HG03571 (cell line): ENCODE measurements at regions not wholly inside any gene's neighbourhood (a gene's known extent, or its start where the extent isn't known, plus 50 kb on each side); places are given as distances from the start of the nearest gene placed in this dataset.
"Not testable (repeated sequence)": the region's sequence is repeated elsewhere in the genome, so short reads cannot be mapped to it uniquely, and the experiment has no call there.

Experiments
- ATAC-seq: cut with Tn5 transposase; IDR thresholded peaks from one replicate; pipeline ENCODE4 v1.9.1; 2021; ENCODE audit not compliant: unreplicated experiment

DNA sequence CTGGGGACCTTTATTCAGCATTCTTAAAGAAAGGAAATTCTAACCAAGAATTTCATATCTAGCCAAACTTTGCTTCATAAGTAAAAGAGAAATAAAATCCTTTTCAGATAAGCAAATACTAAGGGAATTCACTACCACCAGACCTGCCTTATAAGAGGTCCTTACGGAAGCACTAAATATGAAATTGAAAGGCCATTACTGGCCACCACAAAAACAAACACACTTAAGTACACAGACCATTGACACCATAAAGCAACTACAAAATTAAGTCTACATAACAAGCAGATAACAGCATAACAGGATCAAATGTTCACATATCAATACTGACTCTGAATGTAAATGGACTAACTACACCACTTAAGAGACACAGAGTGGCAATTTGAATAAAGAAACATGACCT is 361.4 kb upstream of the POU5F2 start:
- no peak for ATAC-seq

DNA sequence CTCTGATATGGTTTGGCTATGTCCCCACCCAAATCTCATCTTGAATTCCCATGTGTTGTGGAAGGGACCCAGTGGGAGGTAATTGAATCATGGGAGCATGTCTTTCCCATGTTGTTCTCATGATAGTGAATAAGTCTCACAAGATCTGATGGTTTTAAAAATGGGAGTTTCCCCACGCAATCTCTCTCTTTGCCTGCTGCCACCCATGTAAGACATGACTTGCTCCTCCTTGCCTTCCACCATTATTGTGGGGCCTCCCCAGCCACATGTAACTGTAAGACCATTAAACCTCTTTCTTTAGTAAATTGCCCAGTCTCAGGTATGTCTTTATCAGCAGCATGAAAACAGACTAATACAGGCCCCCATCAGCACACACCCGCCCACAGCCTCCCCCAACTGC is 356.0 kb upstream of the POU5F2 start:
- not testable (repeated sequence) for ATAC-seq

DNA sequence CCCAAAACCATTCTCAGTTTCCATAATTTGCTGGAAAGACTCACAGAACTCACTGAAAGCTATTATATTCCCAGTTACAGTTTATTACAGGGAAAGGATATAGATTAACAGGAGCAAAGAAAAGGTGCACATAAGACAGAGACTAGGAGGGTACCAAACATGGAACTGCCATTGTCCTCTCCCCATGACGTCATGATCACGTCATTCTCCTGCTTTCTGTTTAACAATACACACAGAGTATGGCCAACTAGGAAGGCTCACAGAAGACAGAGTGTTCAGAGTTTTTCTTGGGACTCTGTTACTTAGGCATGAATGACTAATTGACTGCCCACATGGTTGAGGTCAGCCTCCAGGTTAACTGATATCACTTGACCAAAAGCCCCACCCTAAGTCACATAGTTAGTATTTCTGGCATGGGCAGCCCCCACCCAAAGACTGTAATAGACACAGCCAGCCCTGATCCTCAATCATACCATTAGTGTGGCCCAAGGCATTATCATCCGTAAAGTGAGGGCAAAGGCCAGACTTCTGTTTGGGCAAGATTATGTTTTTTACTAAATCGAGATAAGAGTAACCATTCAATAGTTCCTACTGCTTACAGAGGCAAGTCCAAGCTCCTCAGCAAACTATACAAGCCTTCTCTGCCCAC is 353.5 kb upstream of the POU5F2 start:
- no peak for ATAC-seq

DNA sequence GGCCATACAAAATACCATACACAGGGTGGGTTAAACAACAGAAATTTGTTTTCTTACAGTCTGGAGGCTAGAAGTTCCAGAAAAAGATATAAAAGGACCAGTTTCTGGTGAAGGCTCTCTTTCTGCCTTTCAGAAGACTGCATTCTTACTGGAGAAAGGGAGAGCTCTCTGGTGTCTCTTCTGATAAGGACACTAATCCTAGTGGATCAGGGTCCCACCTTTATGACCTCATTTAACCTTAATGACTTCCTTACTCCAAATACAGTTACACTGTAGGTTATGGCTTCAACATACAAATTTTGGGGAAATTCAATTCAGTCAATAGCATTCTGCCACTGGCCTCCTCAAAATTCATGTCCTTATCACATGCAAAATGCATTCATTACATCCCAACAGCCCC is 351.9 kb upstream of the POU5F2 start:
- no peak for ATAC-seq

DNA sequence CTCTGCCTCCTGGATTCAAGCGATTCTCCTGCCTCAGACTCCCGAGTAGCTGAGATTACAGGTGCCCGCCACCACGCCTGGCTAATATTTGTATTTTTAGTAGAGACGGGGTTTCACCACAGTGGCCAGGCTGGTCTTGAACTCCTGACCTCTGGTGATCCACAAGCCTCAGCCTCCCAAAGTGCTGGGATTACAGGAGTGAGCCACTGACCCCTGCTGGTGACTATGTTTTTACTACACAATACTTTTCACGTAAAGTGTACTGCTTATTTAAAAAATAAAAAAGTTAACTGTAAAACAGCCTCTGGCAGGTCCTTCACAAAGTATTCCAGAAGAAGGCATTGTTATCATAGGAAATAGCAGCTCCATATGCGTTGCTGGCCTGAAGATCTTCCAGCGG is 345.2 kb upstream of the POU5F2 start:
- ATAC-seq: not testable (repeated sequence)

DNA sequence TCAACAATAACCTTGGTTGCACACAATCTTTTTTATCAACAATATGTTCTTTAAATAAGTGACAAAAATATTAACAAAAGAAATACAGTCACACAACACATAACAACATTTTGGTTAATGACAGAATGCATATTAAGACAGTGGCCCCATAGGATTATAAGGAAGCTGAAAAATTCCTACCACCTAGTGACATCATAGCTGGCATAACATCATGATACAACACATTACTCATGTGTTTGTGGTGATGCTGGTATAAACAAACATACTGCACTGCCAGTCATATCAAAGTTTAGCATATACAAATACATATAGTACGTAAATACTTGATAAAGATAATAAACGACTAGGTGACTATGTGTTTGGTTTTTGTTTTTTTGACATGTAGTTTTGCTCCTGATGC is 344.8 kb upstream of the POU5F2 start:
- ATAC-seq: no peak

DNA sequence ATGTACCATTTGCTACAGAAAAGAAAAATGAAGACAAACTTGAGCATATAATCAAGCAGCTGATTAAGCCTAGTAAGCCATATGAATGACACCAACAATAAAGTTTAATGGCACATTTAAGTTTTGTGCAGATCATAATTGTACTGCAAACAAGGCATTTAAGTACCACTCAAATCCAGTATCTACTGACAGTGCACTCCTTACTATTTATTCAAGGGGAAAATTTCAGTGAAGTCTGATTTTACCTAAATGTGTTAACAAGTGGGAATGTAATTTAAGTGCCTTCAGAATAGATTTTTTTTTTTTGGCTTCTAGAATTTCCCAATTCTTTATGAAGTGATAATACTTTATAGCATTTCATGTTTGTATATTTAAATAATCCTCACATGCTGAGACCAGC is 341.0 kb upstream of the POU5F2 start:
- ATAC-seq: no peak

DNA sequence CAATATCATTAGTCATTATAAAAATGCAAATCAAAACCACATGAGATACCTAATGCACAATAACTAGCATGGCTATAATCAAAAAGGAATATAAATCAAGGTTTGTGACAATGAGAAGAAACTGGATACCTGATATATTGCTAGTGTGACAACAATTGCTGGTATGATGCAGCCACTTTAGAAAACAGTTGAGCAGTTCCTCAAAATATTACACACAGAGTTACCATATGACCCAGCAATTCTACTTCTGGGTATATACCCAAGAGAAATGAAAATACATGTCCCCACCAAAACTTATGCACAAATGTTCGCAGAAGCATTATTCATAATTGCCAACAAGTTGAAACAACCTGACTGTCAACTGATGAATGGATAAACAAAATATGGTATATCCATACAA is 339.7 kb upstream of the POU5F2 start:
- ATAC-seq: no peak

DNA sequence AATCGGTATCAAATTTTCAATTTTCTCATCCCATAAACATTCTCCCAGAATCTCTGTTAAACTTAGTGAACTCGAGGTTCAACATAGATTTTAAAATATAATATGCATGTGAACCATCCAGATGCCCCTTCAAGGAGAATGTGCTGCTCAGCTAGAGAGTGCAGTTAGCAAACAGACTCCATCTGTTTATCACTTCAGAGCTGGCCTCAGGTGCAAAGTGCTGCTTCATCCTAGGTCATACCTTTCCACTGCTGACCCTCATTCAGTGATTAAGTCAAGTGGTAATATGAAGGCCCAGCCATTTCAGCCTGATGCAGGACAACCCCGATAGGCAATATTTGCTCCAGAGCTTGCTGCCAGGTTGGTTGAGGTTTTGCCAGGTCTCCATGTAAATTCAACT is 339.0 kb upstream of the POU5F2 start:
- no peak for ATAC-seq

DNA sequence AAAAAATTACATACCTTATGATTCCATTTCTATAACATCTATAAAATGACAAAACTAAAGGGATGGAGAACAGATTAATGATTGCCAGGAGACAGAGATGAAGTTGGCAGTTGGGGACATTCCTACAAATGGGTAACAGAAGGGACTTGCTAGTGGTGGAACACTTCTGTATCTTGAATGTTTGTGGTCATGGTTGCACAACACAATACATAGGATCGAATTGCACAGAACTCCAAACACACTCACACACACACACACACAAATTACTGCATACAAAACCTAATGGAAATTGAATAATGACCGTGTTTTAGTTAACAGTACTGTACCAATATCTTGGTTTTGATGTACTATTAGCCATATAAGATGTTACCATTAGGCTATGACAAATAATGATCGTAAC is 330.7 kb upstream of the POU5F2 start:
- no peak for ATAC-seq

DNA sequence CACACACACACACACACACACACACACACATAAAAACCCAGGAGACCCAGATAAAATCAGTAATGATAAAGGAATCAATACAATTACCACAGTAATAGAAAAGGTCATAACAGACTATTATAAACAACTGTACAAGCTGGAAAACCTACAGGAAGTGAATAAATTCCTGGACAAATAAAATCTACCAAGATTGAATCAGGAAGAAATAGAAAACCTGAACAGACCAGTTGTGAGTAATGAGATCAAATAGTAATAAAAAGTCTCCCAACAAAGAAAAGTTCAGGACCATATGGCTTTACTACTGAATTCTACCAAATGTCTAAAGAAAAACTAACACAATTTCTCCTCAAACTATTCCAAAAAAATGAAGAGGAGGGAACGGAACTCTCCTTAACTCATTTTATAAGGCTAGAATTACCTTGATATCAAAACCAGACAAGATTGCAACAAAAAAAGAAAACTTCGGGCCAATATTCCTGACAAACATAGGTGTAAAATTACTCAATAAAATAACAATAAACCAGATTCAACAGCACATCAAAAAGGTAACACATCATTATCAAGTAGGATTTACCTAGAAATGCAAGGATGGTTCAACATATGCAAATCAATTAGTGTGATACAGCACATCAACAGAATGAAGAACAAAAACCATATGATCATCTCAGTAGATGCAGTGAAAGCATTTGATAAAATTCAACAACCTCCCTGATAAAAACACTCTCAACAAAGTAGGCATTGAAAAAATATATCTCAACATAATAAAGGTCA is 325.2 kb upstream of the POU5F2 start:
- no peak for ATAC-seq

DNA sequence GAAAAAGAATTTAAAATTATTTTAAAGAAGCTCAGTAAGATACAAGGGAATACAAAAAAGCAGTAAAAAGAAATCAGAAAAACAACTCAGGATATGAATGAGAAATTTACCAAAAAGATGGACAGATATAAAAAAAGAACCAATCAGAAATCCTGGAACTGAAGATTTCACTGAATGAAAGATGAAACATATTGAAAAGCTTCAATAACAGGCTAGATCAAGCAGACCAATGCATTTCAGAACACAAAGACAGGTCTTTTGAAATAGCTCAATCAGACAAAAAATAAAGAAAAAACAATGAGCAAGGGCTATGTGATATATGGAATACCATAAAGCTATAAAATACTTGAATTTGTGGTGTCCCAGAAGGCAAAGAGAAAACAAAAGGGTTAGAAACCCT is 322.6 kb upstream of the POU5F2 start:
- no peak for ATAC-seq

DNA sequence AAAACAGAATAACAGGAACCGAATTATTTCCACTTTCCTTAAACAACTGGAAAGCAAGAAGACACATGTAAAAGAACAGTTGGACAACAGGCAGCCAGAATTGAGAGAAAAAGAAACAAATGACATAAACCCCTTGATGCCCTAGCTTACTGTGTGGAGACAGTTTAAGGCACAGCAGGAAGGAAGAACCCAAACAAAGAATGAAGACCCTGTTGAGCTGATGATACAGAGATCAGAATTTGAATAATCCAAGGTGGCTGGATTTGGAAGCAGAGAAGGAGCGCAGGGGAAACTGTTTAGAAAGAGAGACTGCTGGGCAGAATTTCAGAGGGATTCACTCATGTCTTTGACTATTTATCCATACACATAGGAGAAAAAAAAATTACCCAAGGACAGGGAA is 316.3 kb upstream of the POU5F2 start:
- ATAC-seq: no peak

DNA sequence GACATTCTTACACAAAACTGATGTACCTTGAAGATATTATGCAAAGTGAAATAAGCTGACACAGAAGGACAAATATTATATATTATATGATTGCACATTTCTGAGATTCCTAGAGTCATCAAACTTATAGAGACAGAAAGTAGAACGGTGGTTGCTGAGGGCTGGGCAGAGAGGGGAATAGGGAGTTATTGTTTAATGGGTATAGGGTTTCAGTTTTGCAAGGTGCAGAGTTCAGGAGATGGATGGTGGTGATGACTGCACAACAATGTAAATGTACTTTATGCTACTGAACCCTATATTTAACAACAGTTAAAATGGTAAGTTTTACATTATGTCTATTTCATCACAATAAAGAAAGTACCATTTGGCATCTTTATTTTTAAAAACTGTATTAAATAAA is 315.8 kb upstream of the POU5F2 start:
- ATAC-seq: no peak

DNA sequence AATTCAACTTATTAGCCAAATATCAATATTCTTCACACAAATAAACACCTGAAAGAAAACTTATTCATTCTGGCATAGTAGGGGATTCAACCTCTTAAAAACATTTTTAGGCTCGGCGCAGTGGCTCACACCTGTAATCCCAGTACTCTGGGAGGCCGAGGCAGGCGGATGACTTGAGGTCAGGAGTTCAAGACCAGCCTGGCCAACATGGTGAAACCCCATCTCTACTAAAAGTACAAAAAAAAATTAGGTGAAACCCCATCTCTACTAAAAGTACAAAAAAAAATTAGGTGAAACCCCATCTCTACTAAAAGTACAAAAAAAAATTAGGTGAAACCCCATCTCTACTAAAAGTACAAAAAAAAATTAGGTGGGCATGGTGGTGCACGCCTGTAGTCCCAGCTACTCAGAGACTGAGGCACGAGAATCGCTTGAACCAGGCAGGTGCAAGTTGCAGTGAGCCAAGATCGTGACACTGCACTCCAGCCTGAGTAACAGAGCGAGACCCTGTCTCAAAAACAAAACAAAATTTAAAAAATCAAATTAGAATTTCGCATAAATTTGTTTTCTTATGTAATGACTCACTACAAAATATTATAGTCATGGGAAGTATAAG is 308.0 kb upstream of the POU5F2 start:
- ATAC-seq: not testable (repeated sequence)

DNA sequence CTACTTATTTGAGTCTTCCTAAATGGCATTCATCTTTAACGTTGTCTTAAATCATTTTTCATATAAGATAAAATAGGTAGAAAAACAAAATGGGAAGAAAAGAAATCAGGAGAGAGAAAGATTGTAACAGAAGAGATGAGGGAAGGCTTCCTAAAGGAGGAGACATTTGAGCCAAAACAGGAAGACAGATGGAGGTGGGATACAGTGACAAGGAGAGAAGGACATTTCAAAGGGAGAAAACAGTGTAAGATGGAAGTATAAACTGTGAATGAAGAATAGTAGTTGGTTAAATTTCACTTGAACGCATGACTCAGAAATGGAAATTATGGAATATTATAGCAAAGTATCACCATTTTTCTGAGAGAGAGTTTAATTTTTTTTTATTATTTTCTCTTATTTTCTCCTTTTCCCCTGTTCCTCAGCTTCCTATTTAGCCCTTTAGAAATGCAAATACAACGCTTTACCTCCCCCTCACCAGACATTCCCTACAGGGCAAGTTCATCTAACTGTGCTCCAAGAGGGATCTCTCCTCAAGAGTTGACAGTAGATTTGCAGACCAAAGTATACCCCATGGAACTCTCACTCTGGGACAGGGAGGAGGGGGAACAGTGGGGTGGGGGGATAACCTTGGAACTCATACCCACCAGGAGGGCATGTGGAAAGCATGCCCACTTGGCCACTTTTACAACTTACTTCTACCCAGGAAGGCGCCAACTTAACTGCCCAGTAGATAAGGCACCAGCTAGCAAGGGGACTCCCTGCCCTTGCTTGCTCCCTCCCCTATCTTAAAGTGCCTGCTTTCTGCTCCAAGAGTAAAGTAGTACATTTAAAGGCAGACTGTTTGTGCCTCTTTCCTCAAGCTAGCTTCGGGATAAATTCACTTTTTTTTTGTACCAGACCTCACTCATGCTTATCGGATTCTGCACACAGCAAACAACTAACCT is 304.7 kb upstream of the POU5F2 start:
- no peak for ATAC-seq

DNA sequence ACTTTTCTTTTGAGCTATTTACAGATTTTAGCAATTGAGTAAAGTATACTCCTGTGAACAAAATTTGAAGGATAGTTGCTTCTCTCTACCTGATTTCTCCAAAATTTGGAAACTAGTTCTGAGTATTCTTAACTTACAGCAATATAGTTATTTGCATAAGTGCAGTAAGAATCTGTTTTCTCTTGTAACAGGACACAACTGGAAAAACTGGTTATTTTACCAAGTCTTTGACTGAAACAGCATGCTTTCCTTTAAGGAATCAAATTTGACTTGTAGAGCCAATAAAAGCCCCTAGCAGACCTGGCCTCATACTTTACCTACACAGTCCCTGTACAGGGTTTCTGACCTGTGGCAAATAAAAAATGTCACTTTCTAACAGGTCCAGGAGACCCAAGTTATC is 301.9 kb upstream of the POU5F2 start:
- no peak for ATAC-seq

DNA sequence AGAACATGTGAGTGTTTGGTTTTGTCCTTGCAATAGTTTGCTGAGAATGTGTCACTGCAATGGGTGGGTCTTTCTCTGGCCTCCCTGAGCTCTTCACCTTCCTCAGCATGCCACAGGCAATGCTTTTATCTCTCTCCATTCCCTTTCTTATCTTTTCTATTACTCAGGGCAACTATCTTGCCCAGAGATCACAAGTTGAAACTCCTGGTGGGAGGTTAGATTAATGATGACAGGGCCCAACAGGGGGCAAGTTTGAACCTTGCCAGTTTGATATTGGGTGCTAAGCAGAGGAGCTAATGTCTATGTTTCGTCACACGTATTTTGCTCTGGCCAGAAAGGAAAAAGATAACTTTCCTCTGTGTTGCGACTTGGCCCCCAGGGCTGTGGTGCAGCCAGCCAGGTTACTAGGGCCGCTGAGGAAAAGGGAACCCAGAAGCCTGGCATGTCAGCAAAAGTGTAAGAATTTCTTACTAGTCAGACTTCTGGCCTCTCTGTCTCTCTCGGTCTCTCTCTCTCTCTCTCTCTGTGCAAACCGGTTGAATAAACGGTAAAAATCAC is 299.3 kb upstream of the POU5F2 start:
- no peak for ATAC-seq

DNA sequence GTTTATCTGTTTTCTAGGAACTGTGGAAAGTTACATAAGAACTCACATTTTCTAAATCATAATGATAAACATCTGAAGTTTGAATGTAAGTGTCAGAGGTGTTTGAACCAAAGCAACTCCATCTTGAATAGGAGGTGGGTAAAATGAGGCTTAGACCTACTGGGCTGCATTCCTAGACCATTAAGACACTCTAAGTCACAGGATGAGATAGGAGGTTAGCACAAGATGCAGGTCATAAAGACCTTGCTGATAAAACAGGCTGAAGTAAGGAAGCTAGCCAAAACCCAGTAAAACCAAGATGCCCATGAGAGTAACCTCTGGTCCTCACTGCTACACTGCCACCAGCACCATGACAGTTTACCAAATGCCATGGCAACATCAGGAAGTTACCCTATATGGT is 297.7 kb upstream of the POU5F2 start:
- ATAC-seq: no peak

DNA sequence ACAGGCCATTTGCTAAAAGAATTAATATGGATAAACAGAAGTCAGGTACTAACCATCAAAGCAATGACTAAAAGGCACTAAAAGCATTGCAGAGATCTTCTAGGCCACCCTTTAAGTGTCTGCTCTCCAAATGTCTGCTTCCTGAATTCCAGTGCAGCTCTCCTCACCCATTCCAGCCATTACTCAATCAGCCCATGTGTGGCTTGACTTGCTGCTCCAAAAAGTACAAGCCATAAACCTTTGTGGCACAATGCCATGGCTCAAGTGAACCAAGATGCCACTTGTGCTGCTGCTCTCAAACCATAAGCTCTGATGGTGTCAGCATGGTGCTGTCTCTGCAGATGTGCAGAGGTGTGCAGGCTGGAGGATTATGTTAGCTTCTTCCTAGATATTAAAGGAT is 290.2 kb upstream of the POU5F2 start:
- no peak for ATAC-seq

DNA sequence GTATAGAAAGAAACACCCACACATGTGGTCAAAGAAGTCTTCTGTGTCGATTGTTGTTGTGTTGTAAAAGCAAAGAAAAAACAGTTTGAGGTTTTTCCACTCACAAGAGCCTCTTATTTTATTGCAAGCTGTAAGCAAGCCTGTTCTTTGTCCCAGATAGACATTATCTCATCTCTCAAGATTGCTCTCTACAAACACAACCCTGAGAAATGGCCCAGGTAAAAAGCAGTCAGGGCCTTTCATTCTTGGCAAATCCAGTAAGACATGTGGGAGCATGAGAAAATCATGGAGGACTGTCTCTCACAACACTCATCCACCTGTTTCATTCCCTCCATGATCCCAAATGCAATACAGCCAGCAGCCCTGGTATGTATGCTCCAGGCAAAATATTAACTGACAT is 286.6 kb upstream of the POU5F2 start:
- ATAC-seq: no peak
